ENCODE measurements at regions not wholly inside any gene's neighbourhood (a gene's known extent, or its start where the extent isn't known, plus 50 kb on each side); places are given as distances from the start of the nearest gene placed in this dataset.

GRCh38 chr4:4791299-4792111 lies 68.0 kb upstream of the MSX1 start:
- Mint-ChIP-seq H3K4me1 (peaks cover 0 to 16% of the 10 kb centered on the region in 2 donors), H3K9me3 (peaks cover 12 to 17% of the 10 kb centered on the region in 2 donors), H3K4me3 (no peak overlapping the region), H3K27me3 (ENCODE audit: low read depth in 2 of 2) (peaks cover 2 to 14% of the 10 kb centered on the region in 2 donors), H3K36me3 (no peaks in the 10 kb centered on the region), H3K27ac (no peak overlapping the region)
- ATAC-seq, result no peak
- Histone ChIP-seq H3K27me3 (ENCODE audit: control insufficient read depth, insufficient read depth, low read length) (no peaks in the 10 kb centered on the region), H3K36me3 (ENCODE audit: control insufficient read depth, insufficient read depth, low read length) (no peaks in the 10 kb centered on the region), H3K27ac (ENCODE audit: low read length) (no peak overlapping the region), H3K4me1 (ENCODE audit: control insufficient read depth, insufficient read depth, low read length) (no peaks in the 10 kb centered on the region), H3K9me3 (ENCODE audit: control insufficient read depth, insufficient read depth, low read length) (peaks cover 13% of the 10 kb centered on the region), H3K4me3 (ENCODE audit: low read length) (no peak overlapping the region)
- no peak for DNase-seq
- intact Hi-C loops (cut with micrococcal nuclease), result no loop called here
- no peak for TF ChIP-seq CTCF (IDR thresholded peaks at IDR 0.05)
- 90% methylated on average over 14 of the region's 14 CpGs for WGBS (ENCODE audit: insufficient coverage)

- intact Hi-C loops (cut with micrococcal nuclease), result no loop called here
- Mint-ChIP-seq H3K9me3 (peaks cover 12 to 17% of the 10 kb centered on the region in 2 donors), H3K27me3 (ENCODE audit: low read depth in 2 of 2) (peaks cover 0 to 1% of the 10 kb centered on the region in 2 donors), H3K27ac (no peak overlapping the region), H3K36me3 (no peaks in the 10 kb centered on the region), H3K4me1 (peaks cover 0 to 16% of the 10 kb centered on the region in 2 donors), H3K4me3 (no peak overlapping the region)
- TF ChIP-seq CTCF (IDR thresholded peaks at IDR 0.05), result no peak
- Histone ChIP-seq H3K4me1 (ENCODE audit: control insufficient read depth, insufficient read depth, low read length) (no peaks in the 10 kb centered on the region), H3K27ac (ENCODE audit: low read length) (no peak overlapping the region), H3K9me3 (ENCODE audit: control insufficient read depth, insufficient read depth, low read length) (peaks cover 13% of the 10 kb centered on the region), H3K4me3 (ENCODE audit: low read length) (no peak overlapping the region), H3K27me3 (ENCODE audit: control insufficient read depth, insufficient read depth, low read length) (no peaks in the 10 kb centered on the region), H3K36me3 (ENCODE audit: control insufficient read depth, insufficient read depth, low read length) (no peaks in the 10 kb centered on the region)
- ATAC-seq (no peak), DNase-seq (no peak)
- WGBS (ENCODE audit: insufficient coverage), result 36% methylated on average over 1 of the region's 1 CpG
These were observed 70.0 kb upstream of the MSX1 start for GRCh38 chr4:4789462-4789861.

DNA sequence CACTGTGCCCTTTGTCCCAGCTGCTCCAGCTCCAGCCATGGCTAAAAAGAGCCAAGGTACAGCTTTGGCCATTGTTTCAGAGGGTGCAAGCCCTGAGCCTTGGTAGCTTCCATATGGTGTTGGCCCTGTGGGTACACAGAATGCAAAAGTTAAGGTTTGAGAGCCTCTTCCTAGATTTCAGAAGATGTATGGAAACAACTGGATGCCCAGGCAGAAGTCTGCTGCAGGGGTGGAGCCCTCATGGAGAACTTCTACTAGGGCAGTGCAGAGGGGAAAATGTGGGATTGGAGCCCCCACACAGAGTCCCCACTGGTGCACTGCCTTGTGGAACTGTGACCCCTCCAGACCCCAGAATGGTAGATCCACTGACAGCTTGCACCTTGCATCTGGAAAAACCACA lies 70.9 kb upstream of the MSX1 start:
- H3K9me3 ChIP-seq (ENCODE audit: control insufficient read depth, insufficient read depth, low read length), result peaks cover 13% of the 10 kb centered on the region
- no peaks in the 10 kb centered on the region for H3K4me1 ChIP-seq (ENCODE audit: control insufficient read depth, insufficient read depth, low read length)
- TF ChIP-seq CTCF (IDR thresholded peaks at IDR 0.05), result no peak
- Mint-ChIP-seq H3K27me3 (ENCODE audit: low read depth in 2 of 2) (no peaks in the 10 kb centered on the region), H3K27ac (no peak overlapping the region), H3K4me1 (peaks cover 0 to 16% of the 10 kb centered on the region in 2 donors), H3K4me3 (no peak overlapping the region), H3K9me3 (peaks cover 12 to 13% of the 10 kb centered on the region in 2 donors), H3K36me3 (no peaks in the 10 kb centered on the region)
- H3K27ac ChIP-seq (ENCODE audit: low read length), result no peak overlapping the region
- ATAC-seq, result no peak
- no peak for DNase-seq
- no peaks in the 10 kb centered on the region for H3K27me3 ChIP-seq (ENCODE audit: control insufficient read depth, insufficient read depth, low read length)
- no peak overlapping the region for H3K4me3 ChIP-seq (ENCODE audit: low read length)
- intact Hi-C loops (cut with micrococcal nuclease), result no loop called here
- no peaks in the 10 kb centered on the region for H3K36me3 ChIP-seq (ENCODE audit: control insufficient read depth, insufficient read depth, low read length)

DNA sequence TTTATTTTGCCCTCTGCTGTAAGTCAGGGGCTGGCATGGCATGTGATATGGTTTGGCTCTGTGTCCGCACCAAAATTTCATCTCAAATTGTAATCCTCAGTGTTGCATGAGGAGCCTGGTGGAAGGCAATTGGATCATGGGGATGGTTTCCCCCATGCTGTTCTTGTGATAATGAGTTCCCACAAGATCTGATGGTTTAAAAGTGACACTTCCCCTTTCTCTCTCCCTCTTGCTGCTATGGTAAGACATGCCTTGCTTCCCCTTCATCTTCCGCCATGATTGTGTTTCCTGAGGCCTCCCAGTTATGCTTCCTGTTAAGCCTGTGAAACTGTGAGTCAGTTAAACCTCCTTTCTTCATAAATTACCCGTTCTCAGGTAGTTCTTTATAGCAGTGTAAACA lies 72.0 kb upstream of the MSX1 start:
- ATAC-seq (no peak), DNase-seq (no peak)
- Histone ChIP-seq H3K27me3 (ENCODE audit: control insufficient read depth, insufficient read depth, low read length) (no peaks in the 10 kb centered on the region), H3K4me3 (ENCODE audit: low read length) (no peak overlapping the region), H3K36me3 (ENCODE audit: control insufficient read depth, insufficient read depth, low read length) (no peaks in the 10 kb centered on the region), H3K4me1 (ENCODE audit: control insufficient read depth, insufficient read depth, low read length) (no peaks in the 10 kb centered on the region), H3K9me3 (ENCODE audit: control insufficient read depth, insufficient read depth, low read length) (peaks cover 13% of the 10 kb centered on the region), H3K27ac (ENCODE audit: low read length) (no peak overlapping the region)
- TF ChIP-seq CTCF (IDR thresholded peaks at IDR 0.05), result no peak
- intact Hi-C loops (cut with micrococcal nuclease), result no loop called here
- H3K36me3 Mint-ChIP-seq, result no peaks in the 10 kb centered on the region
- no peak overlapping the region for H3K27ac Mint-ChIP-seq
- peaks cover 0 to 16% of the 10 kb centered on the region in 2 donors for H3K4me1 Mint-ChIP-seq
- H3K9me3 Mint-ChIP-seq, result peaks cover 8% of the 10 kb centered on the region in 2 donors
- no peak overlapping the region for H3K4me3 Mint-ChIP-seq
- WGBS (ENCODE audit: insufficient coverage), result 50% methylated on average over 2 of the region's 3 CpGs
- H3K27me3 Mint-ChIP-seq (ENCODE audit: low read depth in 2 of 2), result no peaks in the 10 kb centered on the region
